Stomach (tissue), 4 donors: ENCODE measurements at regions not wholly inside any gene's neighbourhood (a gene's known extent, or its start where the extent isn't known, plus 50 kb on each side); places are given as distances from the start of the nearest gene placed in this dataset.

ENCODE experiments used
- CTCF ChIP-seq, 7 experiments: fragments of 450-650 bp in 4 of 7; fragments of 200-600 bp in 3 of 7; sonication (generic) in 3 of 7; IDR thresholded peaks; one replicate each; pipeline ENCODE4 v1.5.1; 2016 to 2019; ENCODE audit warnings: antibody characterized with exemption in 7 of 7, control low read depth in 2 of 7, mild to moderate bottlenecking in 1 of 7
- POLR2A ChIP-seq, 4 donors: fragments of 450-650 bp; IDR thresholded peaks; one replicate each; pipeline ENCODE4 v1.6.1; 2016; ENCODE audit warnings: antibody characterized with exemption in 4 of 4, control low read depth in 2 of 4, mild to moderate bottlenecking in 1 of 4, moderate library complexity in 1 of 4

GRCh38 chr21:23138797-23139196 is 2140.6 kb downstream of the NCAM2 start:
- no peak for TF ChIP-seq POLR2A (IDR thresholded peaks at IDR 0.05)
- no peak for TF ChIP-seq CTCF (IDR thresholded peaks at IDR 0.05)
